GM12878 (cell line): ENCODE measurements at regions not wholly inside any gene's neighbourhood (a gene's known extent, or its start where the extent isn't known, plus 50 kb on each side); places are given as distances from the start of the nearest gene placed in this dataset.

Source experiments
- CHD2 ChIP-seq: IDR thresholded peaks from 2 replicates; pipeline ENCODE4 v1.6.1; 2011; ENCODE audit warnings: low read depth, low read length, improper control_type of control experiment, borderline replicate concordance
- CREB1 ChIP-seq: IDR thresholded peaks from 2 replicates; pipeline ENCODE4 v1.6.1; 2012; ENCODE audit warnings: low read depth, mild to moderate bottlenecking, inconsistent platforms
- CTCF ChIP-seq, 3 experiments: IDR thresholded peaks in 2 of 3; conservative IDR thresholded peaks in 1 of 3; 2 replicates each; pipeline ENCODE4 v1.5.1; 2011; ENCODE audit warnings: low read depth in 3 of 3, low read length in 3 of 3, mild to moderate bottlenecking in 3 of 3, control low read depth in 2 of 3, moderate library complexity in 2 of 3, inconsistent platforms in 1 of 3, mixed read lengths in 1 of 3; ENCODE audit not compliant: control insufficient read depth in 2 of 3, insufficient read depth in 1 of 3; ENCODE audit errors: extremely low read depth in 1 of 3
- EGR1 ChIP-seq, 2 experiments: IDR thresholded peaks; 1 replicate in 1 of 2; 2 replicates in 1 of 2; pipeline ENCODE4 v1.6.1; 2011 to 2012; ENCODE audit warnings: low read depth in 2 of 2, low read length in 2 of 2, borderline replicate concordance in 1 of 2, mild to moderate bottlenecking in 1 of 2, moderate library complexity in 1 of 2
- EZH2 ChIP-seq: IDR thresholded peaks from 2 replicates; pipeline ENCODE4 v1.6.1; 2012; ENCODE audit warnings: low read depth, mild to moderate bottlenecking, control low read depth, inconsistent platforms, low read length, borderline replicate concordance; ENCODE audit not compliant: control insufficient read depth
- FOXM1 ChIP-seq: IDR thresholded peaks from 2 replicates; pipeline ENCODE4 v1.6.1; 2012; ENCODE audit warnings: low read depth, mild to moderate bottlenecking, inconsistent platforms, low read length, moderate library complexity
- MAX ChIP-seq: IDR thresholded peaks from 2 replicates; pipeline ENCODE4 v1.6.1; 2012; ENCODE audit warnings: low read depth, low read length, improper control_type of control experiment
- NR2C2 ChIP-seq: IDR thresholded peaks from 2 replicates; pipeline ENCODE4 v1.6.1; 2011; ENCODE audit warnings: borderline replicate concordance, low read depth; ENCODE audit not compliant: control insufficient read depth, insufficient read length
- POLR2A ChIP-seq: IDR thresholded peaks from 2 replicates; pipeline ENCODE4 v1.6.1; 2011; ENCODE audit warnings: low read depth, mild to moderate bottlenecking, low read length
- RCOR1 ChIP-seq: conservative IDR thresholded peaks from 2 replicates; pipeline ENCODE4 v1.6.1; 2012; ENCODE audit warnings: low read depth, low read length, improper control_type of control experiment
- RFX5 ChIP-seq: IDR thresholded peaks from 2 replicates; pipeline ENCODE4 v1.6.1; 2011; ENCODE audit warnings: low read depth, low read length, improper control_type of control experiment
- STAT1 ChIP-seq: fragments of 450-650 bp; conservative IDR thresholded peaks from 2 replicates; pipeline ENCODE4 v1.6.1; 2014; ENCODE audit warnings: antibody characterized with exemption, mild to moderate bottlenecking
- ZNF687 ChIP-seq: fragments of 450-650 bp; IDR thresholded peaks from 2 replicates; pipeline ENCODE4 v1.6.1; 2017; ENCODE audit warnings: mild to moderate bottlenecking, moderate library complexity

GRCh38 chr5:39919876-39920275, 495.1 kb upstream of the DAB2 start:
- no peak for TF ChIP-seq MAX
- TF ChIP-seq NR2C2: no peak
- no peak for TF ChIP-seq POLR2A
- no peak for TF ChIP-seq EGR1 (IDR thresholded peaks at IDR 0.05; ENCODE audit: borderline replicate concordance in 1 of 2, low read depth in 2 of 2, low read length in 2 of 2)
- TF ChIP-seq ZNF687: no peak
- no peak for TF ChIP-seq CREB1
- no peak for TF ChIP-seq CTCF (IDR thresholded peaks at IDR 0.05 in 2 of 3, conservative IDR thresholded peaks at IDR 0.05 in 1 of 3; ENCODE audit: control insufficient read depth in 2 of 3, extremely low read depth in 1 of 3, insufficient read depth in 1 of 3, low read depth in 3 of 3, low read length in 3 of 3)
- no peak for TF ChIP-seq FOXM1
- no peak for TF ChIP-seq CHD2
- TF ChIP-seq EZH2: no peak
- TF ChIP-seq RCOR1: no peak
- no peak for TF ChIP-seq RFX5
- TF ChIP-seq STAT1: no peak
